ENCODE measurements at regions not wholly inside any gene's neighbourhood (a gene's known extent, or its start where the extent isn't known, plus 50 kb on each side); places are given as distances from the start of the nearest gene placed in this dataset.

GRCh38 chr11:15489281-15489680 lies 374.6 kb downstream of the INSC start:
- H2AFZ ChIP-seq (ENCODE audit: low read length) = no peak overlapping the region
- no peak overlapping the region for H3K4ac ChIP-seq (ENCODE audit: low read depth, low read length)
- no peaks in the 10 kb centered on the region for H4K20me1 ChIP-seq (ENCODE audit: control insufficient read depth, insufficient read depth, insufficient read length)
- peaks cover 0 to 2% of the 10 kb centered on the region in 2 experiments; a peak in 2 of 5 replicates for H3K9me3 Mint-ChIP-seq
- no peak overlapping the region for H3K4me3 Mint-ChIP-seq
- no peak overlapping the region for H4K91ac ChIP-seq (ENCODE audit: insufficient read length, low read depth, low read length)
- H3K4me1 ChIP-seq (ENCODE audit: insufficient read depth, low read length) = no peaks in the 10 kb centered on the region
- no peaks in the 10 kb centered on the region for H3K79me2 ChIP-seq (ENCODE audit: insufficient read depth, low read length)
- H3K27me3 Mint-ChIP-seq (ENCODE audit: low read depth) = peaks cover 2% of the 10 kb centered on the region
- no peak overlapping the region for H2BK5ac ChIP-seq (ENCODE audit: insufficient read length, low read length)
- H3K4me1 Mint-ChIP-seq = peaks cover 6 to 8% of the 10 kb centered on the region in 2 experiments
- H3K9me3 ChIP-seq (ENCODE audit: control insufficient read depth, low read depth, low read length) = no peaks in the 10 kb centered on the region
- no peak overlapping the region for H3K14ac ChIP-seq (ENCODE audit: insufficient read depth, low read length)
- H4K8ac ChIP-seq (replicated peaks; ENCODE audit: insufficient read length, low read depth, low read length) = no peak overlapping the region
- no peaks in the 10 kb centered on the region for H3K79me1 ChIP-seq (ENCODE audit: insufficient read depth, low read depth, low read length, poor library complexity, severe bottlenecking)
- no peak overlapping the region for H3K9ac ChIP-seq (ENCODE audit: extremely low read depth, insufficient read length, low read length)
- no peaks in the 10 kb centered on the region for H3K23me2 ChIP-seq (ENCODE audit: insufficient read length, low read depth, low read length, poor library complexity, severe bottlenecking)
- TF ChIP-seq, protein P1, sequence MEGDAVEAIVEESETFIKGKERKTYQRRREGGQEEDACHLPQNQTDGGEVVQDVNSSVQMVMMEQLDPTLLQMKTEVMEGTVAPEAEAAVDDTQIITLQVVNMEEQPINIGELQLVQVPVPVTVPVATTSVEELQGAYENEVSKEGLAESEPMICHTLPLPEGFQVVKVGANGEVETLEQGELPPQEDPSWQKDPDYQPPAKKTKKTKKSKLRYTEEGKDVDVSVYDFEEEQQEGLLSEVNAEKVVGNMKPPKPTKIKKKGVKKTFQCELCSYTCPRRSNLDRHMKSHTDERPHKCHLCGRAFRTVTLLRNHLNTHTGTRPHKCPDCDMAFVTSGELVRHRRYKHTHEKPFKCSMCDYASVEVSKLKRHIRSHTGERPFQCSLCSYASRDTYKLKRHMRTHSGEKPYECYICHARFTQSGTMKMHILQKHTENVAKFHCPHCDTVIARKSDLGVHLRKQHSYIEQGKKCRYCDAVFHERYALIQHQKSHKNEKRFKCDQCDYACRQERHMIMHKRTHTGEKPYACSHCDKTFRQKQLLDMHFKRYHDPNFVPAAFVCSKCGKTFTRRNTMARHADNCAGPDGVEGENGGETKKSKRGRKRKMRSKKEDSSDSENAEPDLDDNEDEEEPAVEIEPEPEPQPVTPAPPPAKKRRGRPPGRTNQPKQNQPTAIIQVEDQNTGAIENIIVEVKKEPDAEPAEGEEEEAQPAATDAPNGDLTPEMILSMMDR (conservative IDR thresholded peaks at IDR 0.05) = no peak
- no peaks in the 10 kb centered on the region for H3K27me3 ChIP-seq (ENCODE audit: insufficient read depth, low read length)
- H3K56ac ChIP-seq (ENCODE audit: insufficient read length, low read depth, low read length) = no peak overlapping the region
- H3K4me2 ChIP-seq (ENCODE audit: insufficient read depth, insufficient read length, low read length) = no peak overlapping the region
- H2BK120ac ChIP-seq (ENCODE audit: low read depth, low read length, poor library complexity, severe bottlenecking) = no peak overlapping the region
- H3K23ac ChIP-seq (ENCODE audit: insufficient read length, low read depth, low read length) = no peak overlapping the region
- no peak overlapping the region for H2BK15ac ChIP-seq (ENCODE audit: low read depth, low read length)
- no peak overlapping the region for H3T11ph ChIP-seq (ENCODE audit: low read length)
- H2BK12ac ChIP-seq (ENCODE audit: insufficient read length, low read depth, low read length) = no peak overlapping the region
- H4K5ac ChIP-seq (ENCODE audit: insufficient read length, low read depth, low read length) = no peak overlapping the region
- H2BK20ac ChIP-seq (ENCODE audit: low read depth, low read length, poor library complexity, severe bottlenecking) = no peak overlapping the region
- DNase-seq = no peak
- H3K27ac Mint-ChIP-seq = no peak overlapping the region
- H3K18ac ChIP-seq (ENCODE audit: insufficient read length, low read depth, low read length) = no peak overlapping the region
- H2AK5ac ChIP-seq (ENCODE audit: insufficient read length, low read length) = no peak overlapping the region
- no peaks in the 10 kb centered on the region for H3K36me3 Mint-ChIP-seq (ENCODE audit: insufficient read depth in 1 of 3, low read depth in 3 of 3)
- H3K27ac ChIP-seq (ENCODE audit: insufficient read length, low read depth, low read length) = no peak overlapping the region

All from H9 (cell line).